Vagina (tissue), 2 donors: ENCODE measurements at regions not wholly inside any gene's neighbourhood (a gene's known extent, or its start where the extent isn't known, plus 50 kb on each side); places are given as distances from the start of the nearest gene placed in this dataset.

Experiments used
- DNase-seq, 2 donors: peaks; one replicate each; pipeline ENCODE4 v3.0.0-alpha.2; 2017; ENCODE audit errors: extremely low spot score in 2 of 2
- H3K27ac ChIP-seq: fragments of 200-600 bp; sonication (generic); one replicate; pipeline ENCODE4 v1.5.1; 2019
- H3K27me3 ChIP-seq: fragments of 200-600 bp; sonication (generic); one replicate; pipeline ENCODE4 v1.5.1; 2019
- H3K36me3 ChIP-seq, 2 donors: fragments of 200-600 bp; sonication (generic); one replicate each; pipeline ENCODE4 v1.5.1; 2017 to 2019
- H3K4me1 ChIP-seq: fragments of 200-600 bp; sonication (generic); one replicate; pipeline ENCODE4 v1.5.1; 2019
- H3K4me3 ChIP-seq, 2 donors: fragments of 200-600 bp; sonication (generic); 1 replicate in 1 of 2; 2 replicates in 1 of 2; pipeline ENCODE4 v1.5.1; 2016 to 2019
- H3K9me3 ChIP-seq: fragments of 200-600 bp; sonication (generic); one replicate; pipeline ENCODE4 v1.5.1; 2019
- CTCF ChIP-seq, 3 experiments: fragments of 450-650 bp in 2 of 3; fragments of 200-600 bp in 1 of 3; sonication (generic) in 1 of 3; IDR thresholded peaks; one replicate each; pipeline ENCODE4 v1.5.1; 2017 to 2019; ENCODE audit warnings: antibody characterized with exemption in 3 of 3, mild to moderate bottlenecking in 2 of 3, moderate library complexity in 2 of 3
- POLR2A ChIP-seq, 2 donors: fragments of 450-650 bp; IDR thresholded peaks; one replicate each; pipeline ENCODE4 v1.6.1; 2017; ENCODE audit warnings: antibody characterized with exemption in 2 of 2, mild to moderate bottlenecking in 2 of 2, moderate library complexity in 2 of 2
- POLR2AphosphoS5 ChIP-seq, 2 donors: sonication (generic); formaldehyde crosslinking; IDR thresholded peaks; one replicate each; pipeline ENCODE4 v1.9.0; 2017; ENCODE audit warnings: antibody characterized with exemption in 2 of 2, mild to moderate bottlenecking in 2 of 2, low read depth in 1 of 2; ENCODE audit not compliant: insufficient read depth in 1 of 2
- intact Hi-C: fragments of 100-400 bp; cut with DNase I; formaldehyde crosslinking; loops from one replicate; pipeline ENCODE4 v1.15.1; 2023

DNA sequence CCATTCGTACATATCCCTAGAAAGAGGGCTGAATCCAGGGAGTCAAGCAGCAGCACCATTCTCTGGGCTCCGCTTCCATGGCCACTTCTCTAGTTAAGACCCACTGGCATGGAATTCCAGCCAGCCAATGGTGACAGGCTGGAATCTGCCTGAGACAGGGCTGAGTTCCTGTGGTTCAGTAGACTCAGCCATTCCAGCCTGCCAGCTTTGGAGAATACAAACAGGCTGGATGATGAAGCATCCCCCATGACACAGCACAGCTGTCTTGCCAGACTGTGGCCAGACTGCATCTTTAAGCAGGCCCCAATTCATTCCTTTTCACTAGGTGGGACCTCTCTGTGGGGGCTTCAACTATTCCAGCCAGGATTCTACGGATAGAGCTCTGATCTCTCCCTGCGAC is 329.6 kb downstream of the XPNPEP1 start:
- Histone ChIP-seq H3K4me3 (no peak overlapping the region), H3K27ac (no peak overlapping the region), H3K27me3 (no peaks in the 10 kb centered on the region), H3K36me3 (no peaks in the 10 kb centered on the region), H3K4me1 (no peaks in the 10 kb centered on the region), H3K9me3 (no peaks in the 10 kb centered on the region)
- TF ChIP-seq POLR2AphosphoS5 (IDR thresholded peaks at IDR 0.05; ENCODE audit: insufficient read depth in 1 of 2, low read depth in 1 of 2) (no peak), POLR2A (IDR thresholded peaks at IDR 0.05) (no peak), CTCF (IDR thresholded peaks at IDR 0.05) (no peak)
- intact Hi-C loops: no loop called here
- DNase-seq: no peak

DNA sequence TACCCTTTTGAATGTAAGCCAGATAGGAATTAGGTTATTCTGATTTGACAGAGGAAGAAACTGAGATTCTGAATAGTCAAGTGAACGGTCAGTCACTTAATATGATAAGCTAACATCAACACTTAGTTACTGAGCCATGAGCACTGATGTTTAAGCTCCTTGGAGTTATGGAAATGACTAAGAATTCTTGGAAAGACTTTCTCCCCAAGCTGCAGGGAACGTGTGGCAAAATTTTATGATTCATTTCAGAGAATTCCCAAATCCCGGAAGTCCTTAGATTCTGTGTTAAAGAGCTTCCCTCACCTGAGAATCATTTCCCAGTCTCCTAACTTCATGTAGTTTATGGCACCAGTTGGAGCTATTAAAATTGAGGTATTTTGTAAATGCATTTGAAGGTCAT is 330.9 kb downstream of the XPNPEP1 start:
- Histone ChIP-seq H3K36me3 (no peaks in the 10 kb centered on the region), H3K9me3 (no peaks in the 10 kb centered on the region), H3K27me3 (no peaks in the 10 kb centered on the region), H3K4me3 (no peak overlapping the region), H3K27ac (no peak overlapping the region), H3K4me1 (no peaks in the 10 kb centered on the region)
- TF ChIP-seq POLR2A (IDR thresholded peaks at IDR 0.05): no peak
- TF ChIP-seq CTCF (IDR thresholded peaks at IDR 0.05): no peak
- no peak for DNase-seq
- intact Hi-C loops: no loop called here

DNA sequence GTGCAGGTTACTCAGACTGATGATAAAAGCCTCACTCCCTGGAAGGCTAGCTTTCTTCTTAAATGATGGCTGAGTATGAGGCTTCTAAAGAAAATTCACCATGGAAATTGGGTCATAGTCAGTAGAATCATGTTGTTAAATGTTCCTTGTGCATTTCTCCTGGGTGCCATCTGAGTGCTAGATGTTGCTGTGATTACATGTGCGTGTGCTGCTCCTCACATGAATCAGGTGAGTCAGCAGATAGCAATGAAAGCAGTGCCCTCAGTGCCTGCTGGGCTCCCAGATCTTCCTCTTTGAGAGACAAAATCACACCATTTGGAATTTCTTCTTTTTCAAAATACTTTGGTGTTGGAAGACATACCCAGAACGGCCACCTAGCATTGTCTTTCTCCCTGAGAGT is 331.7 kb downstream of the XPNPEP1 start:
- TF ChIP-seq POLR2AphosphoS5 (IDR thresholded peaks at IDR 0.05; ENCODE audit: insufficient read depth in 1 of 2, low read depth in 1 of 2) (no peak), CTCF (IDR thresholded peaks at IDR 0.05) (no peak), POLR2A (IDR thresholded peaks at IDR 0.05) (no peak)
- H3K27me3 ChIP-seq: no peaks in the 10 kb centered on the region
- intact Hi-C loops: no loop called here
- H3K36me3 ChIP-seq: no peaks in the 10 kb centered on the region
- no peak overlapping the region for H3K4me3 ChIP-seq
- no peak overlapping the region for H3K27ac ChIP-seq
- no peaks in the 10 kb centered on the region for H3K4me1 ChIP-seq
- H3K9me3 ChIP-seq: no peaks in the 10 kb centered on the region
- no peak for DNase-seq

DNA sequence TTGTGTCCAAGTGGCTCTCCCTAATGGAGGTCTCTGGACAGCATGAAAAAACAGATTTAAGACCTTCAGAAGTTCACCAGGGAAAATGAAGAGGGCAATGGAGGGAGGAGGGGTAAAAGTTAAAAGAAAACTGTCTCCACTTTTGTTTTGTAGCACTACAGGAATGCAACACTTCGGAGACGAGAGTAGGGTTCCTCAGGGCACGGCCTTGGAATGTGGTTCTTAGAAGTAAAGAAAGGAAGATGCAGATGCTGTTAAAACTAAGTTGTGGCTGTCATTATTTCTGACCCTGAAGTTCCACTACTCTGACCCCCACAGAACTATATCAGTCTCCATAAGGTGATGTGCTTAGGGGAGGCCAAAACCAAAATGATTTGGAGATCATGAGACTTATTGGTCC is 335.1 kb downstream of the XPNPEP1 start:
- H3K4me1 ChIP-seq: no peaks in the 10 kb centered on the region
- intact Hi-C loops: no loop called here
- DNase-seq: no peak
- no peak overlapping the region for H3K27ac ChIP-seq
- no peaks in the 10 kb centered on the region for H3K9me3 ChIP-seq
- H3K4me3 ChIP-seq: no peak overlapping the region
- H3K36me3 ChIP-seq: no peaks in the 10 kb centered on the region
- TF ChIP-seq POLR2A (IDR thresholded peaks at IDR 0.05) (no peak), POLR2AphosphoS5 (IDR thresholded peaks at IDR 0.05; ENCODE audit: insufficient read depth in 1 of 2, low read depth in 1 of 2) (no peak), CTCF (IDR thresholded peaks at IDR 0.05) (no peak)
- H3K27me3 ChIP-seq: no peaks in the 10 kb centered on the region

DNA sequence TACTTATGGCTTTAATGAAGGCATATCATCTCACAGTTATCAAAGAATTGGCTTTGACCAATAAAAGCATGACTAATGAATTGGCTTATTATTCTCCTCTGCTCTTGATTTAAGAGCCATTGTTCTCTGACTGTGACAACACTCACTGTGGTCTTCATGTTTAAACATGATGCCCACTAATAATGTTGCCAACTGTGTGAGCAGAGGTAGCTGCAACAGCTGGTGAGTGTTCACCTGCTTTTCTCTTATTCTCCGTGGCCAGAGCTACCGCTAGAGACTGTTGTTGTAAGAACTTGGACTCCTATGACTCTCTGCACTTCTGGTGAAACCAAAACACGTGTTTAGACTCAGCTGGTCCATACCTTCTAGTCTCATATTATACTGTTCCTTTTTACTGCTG is 335.9 kb downstream of the XPNPEP1 start:
- Histone ChIP-seq H3K27ac (no peak overlapping the region), H3K9me3 (no peaks in the 10 kb centered on the region), H3K36me3 (no peaks in the 10 kb centered on the region), H3K4me1 (no peaks in the 10 kb centered on the region), H3K4me3 (no peak overlapping the region), H3K27me3 (no peaks in the 10 kb centered on the region)
- DNase-seq: no peak
- intact Hi-C loops: no loop called here
- TF ChIP-seq POLR2A (IDR thresholded peaks at IDR 0.05) (no peak), POLR2AphosphoS5 (IDR thresholded peaks at IDR 0.05; ENCODE audit: insufficient read depth in 1 of 2, low read depth in 1 of 2) (no peak), CTCF (IDR thresholded peaks at IDR 0.05) (no peak)
